GM19467 (cell line): ENCODE measurements at regions not wholly inside any gene's neighbourhood (a gene's known extent, or its start where the extent isn't known, plus 50 kb on each side); places are given as distances from the start of the nearest gene placed in this dataset.

Experiments used
- ATAC-seq: cut with Tn5 transposase; IDR thresholded peaks from one replicate; pipeline ENCODE4 v1.9.1; 2021; ENCODE audit warnings: mild to moderate bottlenecking, moderate library complexity; ENCODE audit not compliant: unreplicated experiment

- no peak for ATAC-seq
Measured at GRCh38 chr2:55973673-55974072, 50.1 kb upstream of the EFEMP1 start.

GRCh38 chr2:55976681-55977080, 53.1 kb upstream of the EFEMP1 start:
- no peak for ATAC-seq

GRCh38 chr2:55985406-55985805, 61.8 kb upstream of the EFEMP1 start:
- peak; percentile 88 for ATAC-seq

GRCh38 chr2:55986001-55986400, 62.4 kb upstream of the EFEMP1 start:
- no peak for ATAC-seq

- ATAC-seq, result no peak
Measured at GRCh38 chr2:55986700-55987440, 63.3 kb upstream of the EFEMP1 start.

GRCh38 chr2:55989405-55989804, 65.8 kb upstream of the EFEMP1 start:
- ATAC-seq, result no peak

- no peak for ATAC-seq
Measured at GRCh38 chr2:55992455-55992854, 68.9 kb upstream of the EFEMP1 start.

- ATAC-seq, result no peak
Measured at GRCh38 chr2:55993685-55994084, 70.1 kb upstream of the EFEMP1 start.

GRCh38 chr2:55995211-55995610, 71.6 kb upstream of the EFEMP1 start:
- ATAC-seq, result no peak

- ATAC-seq, result no peak
Measured at GRCh38 chr2:55995902-55996301, 72.3 kb upstream of the EFEMP1 start.

- no peak for ATAC-seq
Measured at GRCh38 chr2:55999231-55999630, 75.6 kb upstream of the EFEMP1 start.

GRCh38 chr2:55999790-56000189, 76.2 kb upstream of the EFEMP1 start:
- ATAC-seq, result no peak

GRCh38 chr2:56001947-56002346, 78.4 kb upstream of the EFEMP1 start:
- ATAC-seq, result no peak

GRCh38 chr2:56008661-56009431, 85.3 kb upstream of the EFEMP1 start:
- ATAC-seq, result no peak

- no peak for ATAC-seq
Measured at GRCh38 chr2:56009758-56010458, 86.3 kb upstream of the EFEMP1 start.

- ATAC-seq, result no peak
Measured at GRCh38 chr2:56011624-56012023, 88.0 kb upstream of the EFEMP1 start.

- no peak for ATAC-seq
Measured at GRCh38 chr2:56012221-56012765, 88.7 kb upstream of the EFEMP1 start.

GRCh38 chr2:56013475-56013874, 89.9 kb upstream of the EFEMP1 start:
- no peak for ATAC-seq

GRCh38 chr2:56014046-56014730, 90.6 kb upstream of the EFEMP1 start:
- ATAC-seq, result no peak

- no peak for ATAC-seq
Measured at GRCh38 chr2:56015711-56016115, 92.1 kb upstream of the EFEMP1 start.

- ATAC-seq, result no peak
Measured at GRCh38 chr2:56017784-56018183, 94.2 kb upstream of the EFEMP1 start.
